ENCODE measurements at regions not wholly inside any gene's neighbourhood (a gene's known extent, or its start where the extent isn't known, plus 50 kb on each side); places are given as distances from the start of the nearest gene placed in this dataset.

DNA sequence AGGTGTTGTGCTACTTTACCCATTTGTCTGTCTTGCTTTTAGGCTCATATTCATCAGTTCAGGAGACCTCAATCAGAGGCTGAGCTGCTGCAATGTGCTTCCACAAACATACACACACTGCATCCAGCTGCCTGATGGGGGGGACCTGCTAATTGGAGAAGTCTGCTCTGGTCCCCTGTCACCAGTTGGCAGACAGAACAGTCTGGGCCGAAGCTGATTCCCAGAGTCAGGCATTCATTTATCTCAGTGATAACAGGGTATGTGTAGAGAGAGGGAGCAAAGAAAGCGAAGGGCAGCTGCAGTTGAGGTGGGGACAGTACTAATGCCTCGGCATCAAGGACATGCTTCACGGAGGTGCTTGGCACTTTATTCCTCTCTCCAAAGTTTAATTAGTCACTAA is 584.3 kb upstream of the PIK3C3 start:
- DNase-seq (ENCODE audit: low read depth) = no peak
- in situ Hi-C loops (cut with HindIII; ENCODE audit: low pct_unique_long_range_greater_than_20kb, low sequenced_read_pairs) = no loop called here

DNA sequence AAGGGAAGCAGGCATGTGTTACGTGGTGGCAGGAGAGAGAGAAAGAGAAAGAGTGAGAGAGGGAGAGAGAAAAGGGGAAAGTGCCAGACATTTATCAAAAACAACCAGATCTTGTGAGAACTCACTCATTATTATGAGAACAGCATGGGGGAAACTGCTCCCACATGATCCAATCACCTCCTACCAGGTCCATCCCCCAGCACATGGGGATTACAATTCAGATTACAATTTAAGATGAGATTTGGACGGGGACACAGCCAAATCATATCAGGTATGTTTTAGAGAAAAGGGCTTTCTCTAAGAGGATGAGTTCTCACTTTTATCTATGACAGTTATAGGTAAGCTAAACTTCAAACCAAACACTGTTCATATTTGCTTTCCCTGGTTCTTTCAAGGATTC is 597.3 kb upstream of the PIK3C3 start:
- DNase-seq (ENCODE audit: low read depth) = no peak
- in situ Hi-C loops (cut with HindIII; ENCODE audit: low pct_unique_long_range_greater_than_20kb, low sequenced_read_pairs) = no loop called here

DNA sequence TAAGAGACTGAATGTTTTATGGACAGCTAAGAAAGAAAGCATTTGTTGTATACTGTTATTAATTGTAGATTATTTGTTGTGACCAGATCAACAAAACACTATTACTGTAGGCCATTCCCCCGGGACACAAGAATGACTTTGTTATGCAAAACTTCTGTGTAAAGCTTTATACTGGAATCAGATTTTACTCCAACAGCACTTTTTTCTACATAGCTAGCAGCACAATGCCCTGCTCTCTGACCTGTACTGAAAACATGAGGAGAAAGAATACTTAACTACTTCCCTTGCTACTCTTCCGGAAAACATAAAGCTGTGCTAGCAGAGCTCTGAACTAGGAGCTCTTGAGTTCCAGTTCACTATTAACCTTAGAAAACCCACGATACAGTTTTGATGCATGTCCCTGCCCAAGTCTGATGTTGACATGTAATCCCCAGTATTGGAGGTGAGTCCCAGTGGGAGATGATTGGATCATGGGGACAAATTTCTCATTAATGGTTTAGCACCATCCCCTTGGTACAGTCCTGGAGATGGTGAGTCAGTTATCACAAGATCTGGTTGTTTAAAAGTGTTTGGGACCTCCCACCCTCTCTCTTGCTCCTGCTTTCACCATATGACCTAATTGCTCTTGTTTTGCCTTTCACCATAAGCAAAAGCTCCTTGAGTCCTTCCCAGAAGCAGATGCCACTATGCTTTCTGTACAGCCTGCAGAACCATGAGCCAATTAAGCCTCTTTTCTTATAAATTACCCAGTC is 601.1 kb upstream of the PIK3C3 start:
- no peak for DNase-seq (ENCODE audit: low read depth)
- in situ Hi-C loops (cut with HindIII; ENCODE audit: low pct_unique_long_range_greater_than_20kb, low sequenced_read_pairs) = no loop called here

DNA sequence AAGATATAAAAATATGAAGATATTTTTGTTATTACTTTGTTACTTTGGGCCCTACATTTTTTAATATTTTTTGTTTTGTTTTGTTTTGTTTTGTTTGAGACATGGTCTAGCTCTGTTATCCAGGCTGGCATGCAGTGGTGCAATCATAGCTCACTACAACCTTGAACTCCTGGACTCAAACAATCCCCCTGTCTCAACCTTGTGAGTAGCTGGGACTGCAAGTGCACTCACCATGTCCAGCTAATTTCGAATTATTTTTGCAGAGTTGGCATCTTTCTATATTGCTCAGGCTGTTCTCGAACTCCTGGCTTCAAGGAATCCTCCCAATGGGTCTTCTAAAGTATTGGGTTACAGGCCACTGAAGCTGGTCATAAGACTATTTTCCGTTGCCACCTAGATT is 603.6 kb upstream of the PIK3C3 start:
- in situ Hi-C loops (cut with HindIII; ENCODE audit: low pct_unique_long_range_greater_than_20kb, low sequenced_read_pairs) = no loop called here
- DNase-seq (ENCODE audit: low read depth) = no peak

DNA sequence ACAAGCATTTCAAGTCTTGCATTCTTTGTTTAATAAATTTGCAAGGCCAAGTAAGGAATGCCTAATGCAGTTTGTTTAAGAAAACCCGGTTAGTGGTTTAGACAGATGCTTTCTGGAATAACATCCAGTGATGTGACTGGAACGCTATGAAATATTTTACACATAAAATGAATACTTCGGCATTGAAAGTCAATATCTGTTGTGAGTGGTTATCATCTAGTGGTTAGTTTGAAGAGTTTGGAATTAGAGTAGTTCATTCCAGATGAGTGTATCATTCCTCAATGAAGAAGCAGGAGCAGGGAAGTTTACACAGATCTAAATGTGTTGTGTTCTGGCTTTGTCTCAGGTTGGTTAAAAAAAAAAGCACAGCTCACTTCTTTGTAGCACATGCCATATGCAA is 608.0 kb upstream of the PIK3C3 start:
- in situ Hi-C loops (cut with HindIII; ENCODE audit: low pct_unique_long_range_greater_than_20kb, low sequenced_read_pairs) = no loop called here
- DNase-seq (ENCODE audit: low read depth) = no peak

DNA sequence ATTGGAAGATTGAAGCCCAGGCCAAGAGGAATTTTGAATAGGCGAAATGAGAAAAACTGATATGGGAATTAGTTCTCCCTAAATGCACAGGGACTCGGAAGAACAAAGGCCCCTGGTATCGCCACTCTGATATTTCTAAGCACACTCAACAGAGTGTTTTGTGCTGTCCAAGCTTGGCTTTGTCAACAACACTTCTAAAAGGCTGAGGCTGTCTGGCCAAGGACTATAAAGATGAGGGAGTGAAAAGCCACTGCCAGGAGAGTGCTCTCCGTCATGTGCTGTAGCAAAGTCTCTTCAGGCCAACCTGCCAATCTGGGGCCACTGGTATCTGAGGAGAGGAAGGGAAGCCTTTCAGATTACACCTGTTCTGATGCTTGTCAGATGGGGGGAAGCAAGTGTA is 611.2 kb upstream of the PIK3C3 start:
- in situ Hi-C loops (cut with HindIII; ENCODE audit: low pct_unique_long_range_greater_than_20kb, low sequenced_read_pairs) = no loop called here

DNA sequence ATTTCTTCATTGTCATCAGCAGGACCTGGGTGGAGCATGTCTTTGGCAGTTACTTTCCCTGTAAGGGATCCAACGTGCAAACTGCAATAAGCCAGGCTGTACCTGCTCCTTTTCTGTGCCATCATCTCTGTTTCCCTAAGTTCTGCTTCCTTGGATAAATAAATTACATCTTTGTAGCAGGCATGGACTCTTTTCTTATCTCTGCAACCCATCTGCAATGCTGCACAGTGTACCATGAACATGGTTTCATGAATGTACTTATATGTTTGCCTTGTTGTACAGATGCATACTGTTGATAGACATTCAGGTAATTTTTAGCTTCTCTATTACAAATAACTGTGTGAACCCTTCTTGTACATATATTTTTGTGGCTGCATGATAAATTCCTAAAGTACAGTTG is 616.7 kb upstream of the PIK3C3 start:
- DNase-seq (ENCODE audit: low read depth) = no peak
- in situ Hi-C loops (cut with HindIII; ENCODE audit: low pct_unique_long_range_greater_than_20kb, low sequenced_read_pairs) = no loop called here

More for the DNA sequence above, 611.2 kb upstream of the PIK3C3 start:
- DNase-seq (ENCODE audit: low read depth) = no peak

DNA sequence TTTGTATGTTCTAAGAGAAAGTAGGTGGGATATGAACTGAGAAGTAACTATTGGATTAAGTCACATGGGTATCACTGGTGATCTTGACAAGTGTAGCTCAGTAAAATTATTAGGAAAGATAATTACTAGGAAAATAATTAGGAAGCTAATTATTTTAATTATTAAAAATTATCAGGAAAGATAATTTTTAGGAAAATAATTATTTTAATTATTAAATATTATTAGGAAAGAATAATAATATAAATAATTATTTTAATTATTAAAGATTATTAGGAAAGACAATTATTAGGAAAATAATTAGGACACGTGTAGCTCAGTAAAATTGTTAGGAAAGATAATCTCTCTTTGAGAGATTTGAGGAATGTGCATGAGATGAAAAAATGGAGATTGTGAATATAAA is 623.4 kb upstream of the PIK3C3 start:
- no peak for DNase-seq (ENCODE audit: low read depth)
- in situ Hi-C loops (cut with HindIII; ENCODE audit: low pct_unique_long_range_greater_than_20kb, low sequenced_read_pairs) = no loop called here

DNA sequence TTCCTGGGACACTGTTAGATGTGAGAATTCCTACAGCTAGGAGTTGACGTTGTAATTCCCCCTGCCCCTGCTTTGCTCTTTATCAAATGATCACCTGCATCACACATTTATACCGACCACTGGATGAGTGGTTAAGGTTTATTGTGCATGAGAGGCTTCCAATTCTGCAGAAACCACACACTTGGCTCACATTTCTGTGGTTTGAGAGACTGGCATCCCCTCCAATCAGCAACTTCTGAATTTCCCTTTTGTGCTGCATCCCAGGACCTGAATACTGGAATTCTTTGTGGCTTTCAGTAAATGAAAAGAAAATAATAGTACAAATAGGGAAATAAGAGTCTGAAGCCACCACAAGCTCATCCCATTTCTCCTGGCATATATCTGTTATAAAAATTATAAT is 628.7 kb upstream of the PIK3C3 start:
- DNase-seq (ENCODE audit: low read depth) = no peak
- in situ Hi-C loops (cut with HindIII; ENCODE audit: low pct_unique_long_range_greater_than_20kb, low sequenced_read_pairs) = no loop called here

DNA sequence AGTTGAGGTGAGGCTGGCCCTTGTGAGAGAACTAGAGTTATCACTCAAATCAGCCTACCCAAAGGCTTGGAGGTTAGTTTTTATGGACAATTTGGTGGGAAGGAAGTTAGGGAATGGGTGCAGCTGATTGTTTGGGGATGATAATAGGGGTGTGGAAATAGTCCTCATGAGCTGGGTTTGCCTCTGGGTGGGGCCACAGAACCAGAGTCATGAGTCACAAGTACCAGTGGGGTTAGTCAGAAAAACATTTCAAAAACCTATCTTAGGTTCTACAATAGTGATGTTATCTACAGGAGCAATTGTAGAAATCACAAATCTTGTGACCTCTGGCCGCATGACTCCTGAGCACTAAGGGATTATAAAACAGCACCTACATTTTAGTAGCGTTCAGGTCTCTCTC is 630.1 kb upstream of the PIK3C3 start:
- in situ Hi-C loops (cut with HindIII; ENCODE audit: low pct_unique_long_range_greater_than_20kb, low sequenced_read_pairs) = no loop called here
- no peak for DNase-seq (ENCODE audit: low read depth)

DNA sequence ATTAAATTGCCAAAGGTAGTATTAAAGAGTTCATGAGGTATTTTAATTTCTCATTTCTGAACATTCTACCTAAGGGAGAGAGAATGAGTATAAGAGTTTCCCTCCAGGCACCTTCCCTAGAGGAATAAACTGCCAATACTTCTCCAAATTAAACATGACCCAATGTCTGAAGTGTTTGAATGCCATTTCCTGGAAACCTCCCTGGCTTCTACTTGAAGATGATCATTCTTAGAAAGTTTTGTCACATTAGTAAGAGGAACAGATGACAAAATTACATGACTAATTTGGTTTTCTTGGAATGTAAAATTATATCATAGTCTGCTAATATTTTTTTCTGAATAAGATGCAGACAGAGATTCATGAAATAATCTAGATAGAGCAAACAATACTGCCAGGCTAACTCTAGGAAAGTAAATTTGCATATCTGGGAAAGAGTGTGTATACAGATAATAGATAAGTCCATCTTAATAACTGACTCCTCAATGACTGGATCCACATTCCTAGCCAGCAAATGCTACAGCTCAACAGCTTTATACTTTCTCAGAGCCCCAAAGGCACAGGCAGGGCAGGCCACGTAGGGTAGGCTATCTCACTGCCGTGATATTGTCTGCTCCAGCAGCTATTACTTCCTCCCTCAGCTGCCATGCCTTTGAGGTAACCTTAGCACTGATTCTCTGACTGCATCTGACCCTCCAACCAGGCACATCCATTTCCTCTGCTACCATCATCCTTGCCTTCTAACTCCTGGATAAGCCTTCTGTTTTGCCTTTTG is 630.8 kb upstream of the PIK3C3 start:
- in situ Hi-C loops (cut with HindIII; ENCODE audit: low pct_unique_long_range_greater_than_20kb, low sequenced_read_pairs) = no loop called here
- DNase-seq (ENCODE audit: low read depth) = no peak

DNA sequence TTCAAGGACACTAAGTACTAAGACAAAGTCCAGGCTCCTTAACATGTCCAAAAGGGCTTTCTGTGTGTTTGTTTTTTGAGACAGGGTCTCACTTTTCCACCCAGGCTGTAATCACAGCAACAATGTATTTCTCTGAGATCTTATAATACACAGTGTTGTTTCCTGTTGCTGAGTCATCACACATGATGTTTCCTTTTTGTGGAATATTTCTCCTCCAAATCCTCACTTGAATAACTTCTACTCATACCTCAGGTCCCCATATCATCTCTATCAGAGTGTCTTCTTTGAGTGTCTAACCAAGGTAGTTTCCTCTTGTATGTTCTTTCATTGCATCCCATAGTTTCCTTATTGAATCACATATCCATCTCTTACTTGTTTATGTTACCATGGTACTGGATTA is 632.0 kb upstream of the PIK3C3 start:
- in situ Hi-C loops (cut with HindIII; ENCODE audit: low pct_unique_long_range_greater_than_20kb, low sequenced_read_pairs) = no loop called here
- no peak for DNase-seq (ENCODE audit: low read depth)

DNA sequence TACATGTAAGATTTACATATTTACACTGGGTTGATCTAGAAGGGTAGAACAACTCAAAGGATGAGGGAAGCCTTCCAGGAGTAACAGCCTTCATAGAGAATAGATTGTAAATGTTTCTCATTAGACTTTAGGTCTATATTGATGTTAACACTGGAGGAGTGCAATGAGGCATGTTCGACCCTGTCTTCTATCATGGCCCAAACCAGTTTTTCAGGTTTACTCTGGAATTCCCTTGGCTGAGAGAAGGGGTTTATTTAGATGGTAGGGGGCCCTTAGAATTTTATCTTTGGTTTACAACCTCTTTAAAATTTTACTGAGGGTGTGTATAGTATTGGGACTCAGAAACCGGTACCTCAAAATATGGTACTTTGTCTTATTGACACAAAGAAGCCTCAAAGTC is 634.9 kb upstream of the PIK3C3 start:
- no peak for DNase-seq (ENCODE audit: low read depth)
- in situ Hi-C loops (cut with HindIII; ENCODE audit: low pct_unique_long_range_greater_than_20kb, low sequenced_read_pairs) = no loop called here

DNA sequence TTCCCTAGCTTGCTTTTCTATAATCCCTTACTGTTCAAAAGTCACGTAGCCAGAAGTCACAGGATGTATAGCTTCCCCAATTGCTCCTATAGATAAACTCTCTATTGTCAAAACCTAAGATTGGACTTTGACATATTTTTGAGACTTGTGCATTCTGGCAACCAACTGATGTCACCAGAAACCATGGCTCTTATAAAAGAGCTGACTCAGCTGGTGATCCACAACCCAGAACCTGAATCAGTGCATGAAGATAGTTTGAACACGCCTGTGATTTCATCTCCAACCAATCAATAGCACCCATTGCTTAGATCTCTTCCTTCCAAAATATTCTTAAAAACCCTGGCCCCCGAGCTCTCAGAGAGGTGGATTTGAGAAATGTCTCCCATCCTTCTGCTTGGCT is 639.9 kb upstream of the PIK3C3 start:
- in situ Hi-C loops (cut with HindIII; ENCODE audit: low pct_unique_long_range_greater_than_20kb, low sequenced_read_pairs) = no loop called here
- DNase-seq (ENCODE audit: low read depth) = no peak

DNA sequence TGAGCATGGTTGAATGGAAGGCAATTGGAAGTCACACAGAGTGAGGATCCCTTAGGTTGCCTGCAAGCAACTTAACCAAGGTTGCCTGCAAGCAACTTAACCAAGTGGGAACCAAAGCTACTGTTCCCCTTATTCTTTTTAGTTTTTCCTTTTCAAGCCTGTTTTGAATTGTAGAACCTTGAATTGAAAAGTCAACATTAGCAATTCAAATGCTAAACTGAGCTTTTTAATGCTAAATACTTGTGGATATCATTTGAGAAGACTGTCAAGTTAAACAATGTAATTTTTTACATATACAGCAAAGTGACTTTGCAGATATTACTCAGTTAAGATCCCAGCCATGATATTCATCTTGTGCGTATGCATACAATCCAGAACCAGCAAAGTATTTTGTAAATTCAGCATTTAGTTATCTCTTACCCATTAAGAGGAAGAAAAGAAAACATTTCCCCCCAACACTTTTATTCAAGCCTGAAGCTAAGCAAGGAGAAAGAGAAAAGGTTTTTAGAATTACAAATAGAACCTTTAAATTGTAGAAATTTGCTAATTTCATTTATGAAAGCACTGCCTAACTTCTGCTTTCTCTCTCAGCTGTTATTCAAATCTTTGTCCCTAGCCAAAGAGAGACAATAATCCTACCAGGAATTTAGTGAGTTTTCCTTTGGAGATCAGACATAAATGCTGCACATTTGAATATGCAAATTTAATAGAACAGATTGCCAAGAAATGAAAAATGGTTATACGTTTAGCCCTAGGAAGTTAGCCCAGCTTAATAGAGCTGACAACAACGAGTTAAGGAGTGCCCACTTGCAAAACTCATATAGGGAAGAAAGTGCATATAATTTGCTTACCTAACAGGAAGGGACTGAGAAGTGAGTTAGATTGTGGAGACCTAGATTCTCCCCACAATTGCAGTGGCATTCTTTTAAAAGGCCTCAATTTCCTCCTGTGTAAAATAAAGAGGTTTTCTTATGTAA is 643.2 kb upstream of the PIK3C3 start:
- no peak for DNase-seq (ENCODE audit: low read depth)
- in situ Hi-C loops (cut with HindIII; ENCODE audit: low pct_unique_long_range_greater_than_20kb, low sequenced_read_pairs) = no loop called here

DNA sequence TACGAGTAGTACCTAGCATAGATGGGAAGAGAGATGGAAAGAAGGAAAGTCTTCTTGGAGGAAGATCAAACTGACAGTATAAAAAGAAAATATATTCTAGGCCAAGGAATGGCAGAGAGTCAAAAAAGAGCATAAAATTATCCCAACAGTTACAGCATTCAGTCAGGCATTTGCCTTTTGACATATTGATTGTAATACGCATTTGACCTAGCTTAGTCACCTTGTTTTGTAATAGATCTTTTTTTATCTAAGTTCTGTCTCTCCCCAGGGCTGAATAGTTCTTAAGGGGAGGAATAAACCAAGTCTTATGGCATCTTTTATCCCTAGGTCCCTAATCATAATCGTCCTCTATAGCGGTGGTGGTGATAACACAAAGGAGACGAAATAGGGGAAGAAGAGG is 657.3 kb upstream of the PIK3C3 start:
- DNase-seq (ENCODE audit: low read depth) = no peak
- in situ Hi-C loops (cut with HindIII; ENCODE audit: low pct_unique_long_range_greater_than_20kb, low sequenced_read_pairs) = no loop called here

DNA sequence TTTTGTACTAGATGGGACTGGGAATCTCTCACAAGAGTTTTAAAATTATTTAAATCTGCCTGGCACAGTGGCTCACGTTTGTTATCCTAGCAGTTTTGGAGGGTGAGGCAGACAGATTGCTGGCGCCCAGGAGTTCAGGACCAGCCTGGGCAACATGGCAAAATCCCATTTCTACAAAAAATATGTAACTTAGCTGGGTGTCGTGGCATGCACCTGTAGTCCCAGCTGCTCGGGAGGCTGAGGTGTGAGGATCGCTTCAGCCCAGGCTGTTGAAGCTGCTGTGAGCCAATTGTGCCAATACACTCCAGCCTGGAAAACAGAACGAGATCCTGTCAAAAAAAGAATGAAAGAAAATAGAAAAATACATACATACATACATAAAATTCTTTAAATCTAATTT is 685.7 kb upstream of the PIK3C3 start:
- in situ Hi-C loops (cut with HindIII; ENCODE audit: low pct_unique_long_range_greater_than_20kb, low sequenced_read_pairs) = no loop called here
- DNase-seq (ENCODE audit: low read depth) = no peak

DNA sequence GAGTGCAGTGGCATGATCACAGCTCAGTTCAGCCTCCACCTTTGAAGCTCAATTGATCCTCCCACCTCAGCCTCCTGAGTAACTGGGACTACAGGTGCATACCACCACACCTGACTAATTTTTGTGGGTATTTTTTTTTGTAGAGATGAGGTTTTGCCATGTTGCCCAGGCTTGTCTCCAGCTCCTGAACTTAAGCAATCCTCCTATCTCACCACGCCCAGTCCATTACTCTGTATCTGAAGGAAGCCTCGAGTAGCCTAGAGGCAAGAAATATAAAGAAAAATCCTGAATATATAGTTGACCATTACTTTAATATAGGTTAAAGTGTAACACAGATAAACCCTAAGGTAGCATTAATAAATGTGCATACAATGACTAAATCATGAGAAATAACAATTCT is 686.8 kb upstream of the PIK3C3 start:
- in situ Hi-C loops (cut with HindIII; ENCODE audit: low pct_unique_long_range_greater_than_20kb, low sequenced_read_pairs) = no loop called here

DNA sequence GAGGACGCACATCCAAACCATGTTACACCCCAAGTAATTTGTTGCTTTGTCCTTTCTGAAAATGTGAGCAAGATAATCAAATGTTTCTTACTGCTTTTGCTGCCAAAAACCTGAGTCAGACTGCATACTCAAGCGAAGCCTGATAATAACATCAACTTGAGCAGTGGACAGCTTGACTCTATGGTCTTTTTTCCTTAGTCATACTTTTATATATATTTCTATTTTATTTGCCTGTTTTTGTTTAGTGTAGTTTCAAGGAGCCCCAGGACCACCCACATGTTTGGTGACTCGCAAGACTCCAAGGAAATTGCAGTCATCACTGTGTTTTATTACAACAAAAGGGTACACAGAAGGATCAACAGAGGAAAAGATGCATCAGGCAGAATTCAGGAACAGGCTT is 688.4 kb upstream of the PIK3C3 start:
- in situ Hi-C loops (cut with HindIII; ENCODE audit: low pct_unique_long_range_greater_than_20kb, low sequenced_read_pairs) = no loop called here
- DNase-seq (ENCODE audit: low read depth) = no peak

More for the DNA sequence above, 686.8 kb upstream of the PIK3C3 start:
- no peak for DNase-seq (ENCODE audit: low read depth)

Data from Caki2 (cell line).